Lung microvascular endothelial cell (primary cell): ENCODE measurements at regions not wholly inside any gene's neighbourhood (a gene's known extent, or its start where the extent isn't known, plus 50 kb on each side); places are given as distances from the start of the nearest gene placed in this dataset.
"Not testable (repeated sequence)": the region's sequence is repeated elsewhere in the genome, so short reads cannot be mapped to it uniquely, and the experiment has no call there.

Experiments used
- DNase-seq, 2 donors: peaks; one replicate each; pipeline versions ENCODE4 v3.0.0 to v3.0.0-alpha.2; 2010; ENCODE audit warnings: low read depth in 2 of 2

DNA sequence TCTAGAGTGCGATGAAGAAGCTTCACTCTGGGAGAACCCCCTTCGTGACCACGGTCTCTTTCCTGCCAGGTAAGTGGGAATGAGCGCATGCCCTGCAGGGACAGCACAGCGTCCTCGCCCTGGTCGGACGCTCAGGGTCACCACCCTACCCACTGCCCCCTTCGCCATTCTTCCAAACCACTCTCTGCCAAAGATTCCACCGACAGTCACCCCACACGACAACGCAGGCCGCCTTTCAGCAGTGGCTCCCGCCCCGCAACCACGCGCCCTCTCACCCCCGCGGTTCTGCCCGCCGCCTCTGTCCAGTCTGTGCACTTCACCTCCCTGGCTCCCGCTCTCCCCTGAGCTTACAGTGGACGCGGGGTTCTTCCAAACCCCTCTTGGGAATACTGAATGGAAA, 82.3 kb upstream of the FCGR1A start:
- DNase-seq: not testable (repeated sequence)

DNA sequence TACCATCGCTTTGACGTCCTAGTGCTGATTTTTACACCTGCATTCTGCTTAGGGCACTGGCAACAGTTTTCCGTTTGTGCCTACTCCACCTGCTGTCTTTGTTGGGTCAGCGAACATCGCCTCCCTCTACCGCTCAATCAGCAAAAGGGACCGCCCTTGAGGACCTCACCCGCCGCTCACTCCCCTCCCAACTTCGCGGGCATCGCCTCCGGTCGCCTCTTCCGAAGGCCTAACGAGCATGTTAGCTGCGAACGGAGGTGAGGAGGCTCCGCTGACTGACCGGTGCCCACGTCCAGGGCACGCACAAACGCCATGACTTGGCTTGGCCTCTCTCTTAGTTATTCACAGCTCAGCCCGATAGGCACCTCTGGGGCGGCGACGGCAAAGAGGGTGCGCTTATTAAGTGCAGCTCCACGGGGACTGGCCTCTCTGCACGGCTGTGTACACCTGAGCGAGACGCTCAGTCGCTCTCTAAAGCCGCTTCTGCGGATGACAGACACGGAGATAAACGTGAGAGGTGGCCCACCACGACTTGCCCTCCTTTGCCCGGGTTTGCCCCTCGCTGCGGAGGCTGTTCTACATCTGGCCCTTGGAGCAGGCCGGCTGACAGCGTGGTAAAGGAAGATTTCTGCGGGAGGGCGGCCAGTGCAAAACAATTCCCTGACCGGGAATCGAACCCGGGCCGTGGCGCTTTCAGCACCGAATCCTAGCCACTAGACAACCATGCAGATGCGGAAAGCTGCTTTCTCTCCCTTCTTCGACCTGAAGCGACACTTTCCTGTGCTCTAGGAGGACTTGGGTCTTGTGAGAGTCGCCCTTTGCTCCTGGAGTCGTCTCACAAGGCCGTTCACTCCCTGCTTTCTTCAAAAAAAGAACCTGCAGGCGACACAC, 81.6 kb upstream of the FCGR1A start:
- not testable (repeated sequence) for DNase-seq

DNA sequence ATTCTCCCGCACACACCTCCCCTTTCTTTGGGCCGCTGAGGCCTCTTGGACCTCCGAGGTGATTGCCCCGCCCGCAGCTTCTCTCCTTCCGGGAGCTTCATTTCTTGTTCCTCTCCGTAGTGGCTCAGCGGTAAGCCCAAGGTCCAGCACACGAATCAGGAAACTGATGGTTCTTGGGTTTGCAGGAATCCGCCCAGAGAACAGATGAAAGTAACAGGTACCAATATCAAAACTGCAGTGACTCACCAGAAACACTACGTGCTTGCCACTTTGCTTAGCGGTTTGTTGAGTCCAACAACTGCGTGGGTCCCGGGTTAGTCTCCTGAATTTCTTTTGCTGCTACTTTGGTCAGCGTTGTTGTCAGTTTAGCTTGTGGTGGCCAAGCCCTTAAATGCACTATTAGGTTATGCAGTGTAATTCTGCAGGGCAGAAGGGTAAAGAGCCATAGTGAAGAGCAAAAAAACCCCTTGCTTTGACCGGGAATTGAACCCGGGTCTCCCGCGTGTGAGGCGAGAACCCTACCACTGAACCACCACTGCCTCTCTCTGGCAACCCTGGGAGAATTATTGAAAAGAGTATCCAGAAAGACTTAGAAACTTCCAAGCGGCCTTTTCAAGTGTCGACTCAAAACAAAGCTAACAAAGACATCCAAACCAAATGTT, 74.2 kb upstream of the FCGR1A start:
- DNase-seq: peak; percentile 59 to 76

DNA sequence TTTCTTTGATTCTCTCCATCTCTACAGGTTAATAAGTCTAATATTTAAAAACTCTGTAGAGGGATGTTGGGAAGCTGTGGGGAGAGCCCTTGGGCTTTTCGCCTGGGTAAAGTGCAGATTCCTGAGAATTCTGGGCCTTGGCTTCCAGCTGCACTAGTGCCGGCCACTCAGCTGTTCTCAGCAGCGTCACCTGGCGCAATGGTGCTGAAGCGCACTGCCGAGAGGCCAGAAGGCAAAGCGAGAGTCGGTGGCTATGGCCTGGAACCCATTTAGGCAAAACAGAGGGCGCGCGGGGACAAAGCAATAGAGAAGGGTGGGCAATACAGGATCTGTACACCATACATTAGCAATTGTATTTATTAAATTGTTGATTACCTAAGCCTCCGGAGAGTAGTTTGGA, 70.8 kb upstream of the FCGR1A start:
- not testable (repeated sequence) for DNase-seq

DNA sequence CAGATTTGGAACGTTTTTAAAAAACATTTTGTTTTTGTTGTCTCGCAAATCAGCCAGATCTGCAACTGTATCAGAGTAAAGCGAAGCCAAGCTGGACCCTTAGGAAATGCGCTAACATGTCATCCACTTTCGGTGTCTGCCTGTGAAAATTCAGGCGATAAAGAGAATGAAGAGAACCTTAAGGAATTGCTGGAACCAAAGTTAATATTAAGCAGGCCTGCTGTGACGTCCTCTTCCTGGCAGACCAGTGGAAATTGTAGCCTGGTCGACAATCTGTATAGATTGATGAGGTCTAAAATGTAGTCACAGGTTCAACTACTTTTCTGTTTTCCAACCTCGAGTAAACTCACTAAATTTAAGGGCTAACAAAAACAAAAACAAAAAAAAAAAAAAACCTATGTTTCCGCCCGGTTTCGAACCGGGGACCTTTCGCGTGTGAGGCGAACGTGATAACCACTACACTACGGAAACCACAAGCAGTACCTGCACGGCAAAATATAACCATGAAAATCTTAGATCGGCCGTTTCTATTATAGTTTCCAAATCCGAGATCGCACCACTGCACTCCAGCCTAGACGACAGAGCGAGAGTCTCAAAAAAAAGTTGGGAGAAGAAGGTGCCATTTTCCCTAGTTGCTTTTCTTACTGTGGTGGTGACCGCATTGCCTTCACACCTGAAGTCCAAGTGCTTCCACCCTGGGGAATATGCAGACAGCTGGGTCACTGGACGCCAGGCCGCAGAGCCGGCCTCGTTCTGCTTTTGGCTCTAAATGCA, 70.2 kb upstream of the FCGR1A start:
- peak; percentile 64 to 75 for DNase-seq

DNA sequence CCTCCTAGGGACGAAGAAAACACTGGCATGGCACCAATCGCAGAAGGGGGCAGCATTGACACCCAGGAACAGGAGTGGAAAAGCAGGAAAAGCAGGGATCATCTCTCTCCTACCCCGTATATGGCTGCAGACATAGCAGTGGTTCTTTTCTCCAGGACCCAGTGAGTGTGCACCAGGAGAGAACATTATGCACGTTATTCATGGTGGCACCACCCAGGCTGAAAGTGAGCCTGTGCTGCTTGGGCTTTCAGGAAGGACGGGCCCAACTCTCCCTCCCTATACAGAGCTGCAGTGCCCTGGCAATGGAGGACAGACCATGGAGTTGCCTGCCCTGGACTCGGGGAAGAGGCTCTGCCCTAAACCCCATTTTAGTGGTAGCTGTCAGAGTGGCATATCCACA, 69.0 kb upstream of the FCGR1A start:
- not testable (repeated sequence) for DNase-seq

DNA sequence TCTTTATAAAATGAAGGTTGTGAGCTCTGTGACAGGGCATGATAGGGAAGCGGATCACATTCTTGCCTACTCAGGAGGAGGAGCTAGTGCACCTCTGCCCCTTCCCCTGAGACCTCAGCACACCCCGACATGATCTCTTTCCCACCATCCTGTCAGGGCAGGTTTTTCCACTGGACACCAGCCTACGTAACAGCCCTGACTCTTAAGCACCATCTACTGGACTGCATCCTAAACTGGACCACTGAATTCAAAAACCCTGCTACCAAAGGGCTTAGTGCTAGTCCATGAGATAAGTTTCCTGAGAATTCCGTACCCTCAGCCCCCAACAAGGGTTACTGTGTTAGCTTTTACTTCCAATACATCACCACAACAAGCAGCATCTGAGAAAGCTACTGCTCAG, 68.5 kb upstream of the FCGR1A start:
- DNase-seq: not testable (repeated sequence)

DNA sequence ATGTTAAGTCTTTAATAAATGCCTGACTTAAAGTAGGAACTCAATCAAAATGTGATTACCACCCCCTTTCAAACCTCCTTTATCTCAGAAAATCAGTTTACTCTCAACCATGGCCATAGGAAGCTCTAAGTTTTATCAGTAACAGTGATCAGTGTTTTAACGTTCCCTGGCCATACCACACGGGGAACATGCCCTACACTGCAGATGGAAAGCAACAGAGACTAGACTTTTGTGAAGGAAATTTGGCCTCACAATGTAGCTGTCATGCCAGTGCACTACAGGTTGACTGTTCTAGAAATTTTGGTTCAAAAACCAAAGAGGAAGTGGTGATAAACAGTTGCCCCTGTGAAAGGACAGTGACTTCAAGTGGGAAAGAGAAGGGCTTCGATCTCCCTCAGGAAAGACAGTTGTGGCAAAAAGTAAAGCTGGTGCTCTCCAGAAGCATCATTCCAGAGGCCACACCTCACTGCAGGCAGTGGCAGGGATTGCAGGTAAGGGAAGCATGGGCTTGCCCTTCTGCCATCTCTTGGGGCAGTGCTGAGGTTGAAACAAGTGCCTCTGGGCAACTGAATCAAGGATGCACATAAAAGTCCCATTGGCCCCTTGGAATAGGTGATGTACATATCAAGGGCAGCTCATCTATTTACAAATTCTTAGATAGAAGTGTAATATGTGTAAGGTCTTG, 57.7 kb upstream of the FCGR1A start:
- not testable (repeated sequence) for DNase-seq

DNA sequence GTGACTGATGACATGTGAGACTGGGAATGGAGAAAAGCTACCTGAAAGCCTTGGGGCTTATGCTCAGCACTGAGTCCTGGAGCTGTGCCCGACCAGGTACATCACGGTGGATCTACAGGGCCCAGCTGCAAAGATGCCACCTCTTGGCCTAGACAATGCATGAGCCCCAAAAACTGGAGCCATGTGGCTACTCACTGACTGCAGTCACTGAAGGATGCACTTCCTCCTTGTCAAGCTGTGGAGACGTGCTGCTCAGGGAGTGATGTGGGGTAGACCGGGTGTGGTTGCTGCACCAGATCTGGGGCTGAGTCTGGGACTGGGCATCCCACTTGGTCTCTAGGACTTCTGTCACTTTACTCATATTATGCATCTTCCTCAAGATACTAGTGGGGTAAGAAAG, 55.8 kb upstream of the FCGR1A start:
- not testable (repeated sequence) for DNase-seq

DNA sequence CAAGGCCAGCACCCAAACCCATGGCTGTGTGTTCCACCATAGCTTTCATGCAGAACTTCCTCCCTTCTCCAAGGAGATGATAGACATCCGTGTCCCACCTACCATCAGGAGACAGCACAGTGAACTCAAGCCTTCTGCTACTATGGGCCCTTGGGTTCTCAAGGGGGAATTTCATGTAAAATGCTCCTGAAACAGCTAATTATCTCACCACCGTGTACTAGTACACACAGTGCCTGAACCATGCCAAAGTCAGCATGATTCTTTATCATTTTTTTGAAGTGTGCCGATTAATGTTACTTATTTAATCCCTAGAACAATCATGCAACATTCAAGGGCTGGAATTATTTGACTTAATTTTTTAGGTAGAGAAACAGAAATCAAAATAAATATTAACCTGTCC, 53.9 kb upstream of the FCGR1A start:
- not testable (repeated sequence) for DNase-seq
